OCI-LY7 (cell line): ENCODE measurements at regions not wholly inside any gene's neighbourhood (a gene's known extent, or its start where the extent isn't known, plus 50 kb on each side); places are given as distances from the start of the nearest gene placed in this dataset.

Experiments used
- EZH2phosphoT487 ChIP-seq: fragments of 200-600 bp; sonication (generic); IDR thresholded peaks from 2 replicates; pipeline ENCODE4 v1.6.1; 2018; ENCODE audit warnings: low read depth, borderline replicate concordance, mild to moderate bottlenecking, mixed run types, antibody characterized with exemption, low read length, moderate library complexity, mixed read lengths
- TF ChIP-seq, protein P1 (sequence below): fragments of 200-600 bp; sonication (generic); conservative IDR thresholded peaks from 2 replicates; pipeline ENCODE4 v1.5.1; 2014; ENCODE audit warnings: mild to moderate bottlenecking, antibody characterized with exemption, low read length, moderate library complexity, mixed read lengths

DNA sequence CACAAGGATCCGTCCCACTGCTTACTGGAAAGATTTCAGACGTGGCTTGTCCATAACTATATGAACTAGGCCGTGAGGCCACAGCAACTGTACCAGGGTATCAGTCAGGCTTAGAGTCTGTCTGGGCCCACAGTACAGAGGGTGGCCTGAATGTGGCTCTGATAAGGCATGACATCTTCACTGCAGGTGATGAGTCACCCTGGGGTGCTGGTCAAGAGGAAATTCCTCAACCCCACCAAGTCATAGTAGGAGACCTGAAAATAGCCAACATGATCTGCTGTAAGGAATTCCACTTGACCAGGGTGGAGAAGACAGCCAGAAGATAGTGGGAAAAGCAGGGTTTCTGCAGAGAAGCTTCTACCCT lies 107.7 kb downstream of the INHBB start:
- TF ChIP-seq, protein P1, sequence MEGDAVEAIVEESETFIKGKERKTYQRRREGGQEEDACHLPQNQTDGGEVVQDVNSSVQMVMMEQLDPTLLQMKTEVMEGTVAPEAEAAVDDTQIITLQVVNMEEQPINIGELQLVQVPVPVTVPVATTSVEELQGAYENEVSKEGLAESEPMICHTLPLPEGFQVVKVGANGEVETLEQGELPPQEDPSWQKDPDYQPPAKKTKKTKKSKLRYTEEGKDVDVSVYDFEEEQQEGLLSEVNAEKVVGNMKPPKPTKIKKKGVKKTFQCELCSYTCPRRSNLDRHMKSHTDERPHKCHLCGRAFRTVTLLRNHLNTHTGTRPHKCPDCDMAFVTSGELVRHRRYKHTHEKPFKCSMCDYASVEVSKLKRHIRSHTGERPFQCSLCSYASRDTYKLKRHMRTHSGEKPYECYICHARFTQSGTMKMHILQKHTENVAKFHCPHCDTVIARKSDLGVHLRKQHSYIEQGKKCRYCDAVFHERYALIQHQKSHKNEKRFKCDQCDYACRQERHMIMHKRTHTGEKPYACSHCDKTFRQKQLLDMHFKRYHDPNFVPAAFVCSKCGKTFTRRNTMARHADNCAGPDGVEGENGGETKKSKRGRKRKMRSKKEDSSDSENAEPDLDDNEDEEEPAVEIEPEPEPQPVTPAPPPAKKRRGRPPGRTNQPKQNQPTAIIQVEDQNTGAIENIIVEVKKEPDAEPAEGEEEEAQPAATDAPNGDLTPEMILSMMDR, result no peak
- no peak for TF ChIP-seq EZH2phosphoT487
